ENCODE measurements at regions not wholly inside any gene's neighbourhood (a gene's known extent, or its start where the extent isn't known, plus 50 kb on each side); places are given as distances from the start of the nearest gene placed in this dataset.

DNA sequence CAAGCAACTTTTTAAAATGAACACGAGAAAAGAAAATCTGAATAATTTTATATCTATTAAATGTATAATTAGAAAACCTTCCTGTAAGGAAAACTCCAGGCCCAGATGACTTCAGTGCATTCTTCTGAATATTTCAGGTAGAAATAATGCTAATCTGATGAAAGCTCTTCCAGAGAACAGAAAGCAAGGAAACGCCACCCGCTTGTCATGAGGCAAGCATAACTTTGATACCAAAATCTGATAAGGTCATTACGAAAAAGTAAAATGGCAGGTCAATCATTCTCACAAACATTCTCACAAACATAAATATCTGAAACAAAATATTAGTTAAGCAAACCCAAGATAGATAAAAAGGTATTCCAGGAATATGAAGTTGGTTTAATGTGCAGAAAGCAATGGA, 60.6 kb upstream of the PCSK6 start:
- no peaks in the 10 kb centered on the region for H3K36me3 ChIP-seq (ENCODE audit: control insufficient read depth in 2 of 2, insufficient read depth in 2 of 2, low read length in 2 of 2)
- H3K9ac ChIP-seq (ENCODE audit: low read length in 2 of 2): no peak overlapping the region
- peaks cover 17% of the 10 kb centered on the region for H3K4me1 ChIP-seq (ENCODE audit: control insufficient read depth, insufficient read depth, low read length)
- H3K27ac ChIP-seq (ENCODE audit: low read length): no peak overlapping the region
- peaks cover 0 to under 1% of the 10 kb centered on the region in 2 donors for H3K27me3 ChIP-seq (ENCODE audit: control insufficient read depth in 1 of 2, insufficient read depth in 2 of 2, low read length in 2 of 2)
- H3K4me3 ChIP-seq (ENCODE audit: low read length in 2 of 2): no peak overlapping the region
- H3K9me3 ChIP-seq (ENCODE audit: control insufficient read depth in 2 of 2, low read length in 2 of 2): no peaks in the 10 kb centered on the region

DNA sequence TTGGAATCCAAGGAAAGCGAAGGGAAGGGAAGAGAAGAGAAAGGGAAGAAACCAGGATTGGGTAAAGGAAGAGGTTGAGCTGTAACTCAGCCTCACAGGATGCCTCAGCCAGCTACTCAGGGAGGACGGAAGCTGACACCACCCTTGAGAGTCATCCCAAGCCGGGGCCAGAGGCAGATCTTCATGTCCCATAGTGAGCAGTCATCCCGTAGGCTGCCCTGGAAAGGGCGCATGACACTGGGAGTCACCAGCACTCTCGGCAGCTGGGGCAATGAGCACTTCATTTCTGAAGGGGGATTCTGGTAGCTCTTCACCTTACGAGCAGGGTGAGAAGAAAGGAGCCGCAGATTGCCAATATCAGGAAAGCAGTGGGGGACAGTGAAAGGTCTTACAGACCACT, 60.1 kb upstream of the PCSK6 start:
- H3K27me3 ChIP-seq (ENCODE audit: control insufficient read depth in 1 of 2, insufficient read depth in 2 of 2, low read length in 2 of 2): peaks cover 0 to 2% of the 10 kb centered on the region in 2 donors
- no peak overlapping the region for H3K9ac ChIP-seq (ENCODE audit: low read length in 2 of 2)
- H3K9me3 ChIP-seq (ENCODE audit: control insufficient read depth in 2 of 2, low read length in 2 of 2): no peaks in the 10 kb centered on the region
- H3K4me3 ChIP-seq (ENCODE audit: low read length in 2 of 2): no peak overlapping the region
- H3K36me3 ChIP-seq (ENCODE audit: control insufficient read depth in 2 of 2, insufficient read depth in 2 of 2, low read length in 2 of 2): no peaks in the 10 kb centered on the region
- H3K27ac ChIP-seq (ENCODE audit: low read length): no peak overlapping the region
- H3K4me1 ChIP-seq (ENCODE audit: control insufficient read depth, insufficient read depth, low read length): peaks cover 17% of the 10 kb centered on the region

DNA sequence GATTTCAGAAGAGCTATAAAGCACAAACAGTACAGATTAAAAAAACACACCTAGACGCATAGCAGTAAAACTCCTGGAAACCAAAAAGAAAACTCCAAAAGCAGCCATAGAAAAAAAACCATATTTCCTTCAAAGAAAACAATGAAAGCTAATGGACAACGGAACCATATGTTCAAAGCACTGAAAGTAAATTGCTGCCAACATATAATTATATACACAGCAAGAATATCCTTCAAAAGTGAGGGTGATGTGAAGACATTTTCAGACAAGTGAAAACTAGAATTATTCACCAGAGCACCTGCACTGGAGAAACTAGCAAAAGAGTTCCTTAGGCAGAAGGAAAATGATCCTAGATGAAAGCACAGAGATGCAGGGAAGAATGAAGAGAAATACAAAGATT, 58.2 kb upstream of the PCSK6 start:
- H3K27ac ChIP-seq (ENCODE audit: low read length): no peak overlapping the region
- no peaks in the 10 kb centered on the region for H3K36me3 ChIP-seq (ENCODE audit: control insufficient read depth in 2 of 2, insufficient read depth in 2 of 2, low read length in 2 of 2)
- H3K27me3 ChIP-seq (ENCODE audit: control insufficient read depth in 1 of 2, insufficient read depth in 2 of 2, low read length in 2 of 2): peaks cover 0 to 2% of the 10 kb centered on the region in 2 donors
- no peak overlapping the region for H3K4me3 ChIP-seq (ENCODE audit: low read length in 2 of 2)
- no peak overlapping the region for H3K9ac ChIP-seq (ENCODE audit: low read length in 2 of 2)
- H3K4me1 ChIP-seq (ENCODE audit: control insufficient read depth, insufficient read depth, low read length): peaks cover 4% of the 10 kb centered on the region
- no peaks in the 10 kb centered on the region for H3K9me3 ChIP-seq (ENCODE audit: control insufficient read depth in 2 of 2, low read length in 2 of 2)

DNA sequence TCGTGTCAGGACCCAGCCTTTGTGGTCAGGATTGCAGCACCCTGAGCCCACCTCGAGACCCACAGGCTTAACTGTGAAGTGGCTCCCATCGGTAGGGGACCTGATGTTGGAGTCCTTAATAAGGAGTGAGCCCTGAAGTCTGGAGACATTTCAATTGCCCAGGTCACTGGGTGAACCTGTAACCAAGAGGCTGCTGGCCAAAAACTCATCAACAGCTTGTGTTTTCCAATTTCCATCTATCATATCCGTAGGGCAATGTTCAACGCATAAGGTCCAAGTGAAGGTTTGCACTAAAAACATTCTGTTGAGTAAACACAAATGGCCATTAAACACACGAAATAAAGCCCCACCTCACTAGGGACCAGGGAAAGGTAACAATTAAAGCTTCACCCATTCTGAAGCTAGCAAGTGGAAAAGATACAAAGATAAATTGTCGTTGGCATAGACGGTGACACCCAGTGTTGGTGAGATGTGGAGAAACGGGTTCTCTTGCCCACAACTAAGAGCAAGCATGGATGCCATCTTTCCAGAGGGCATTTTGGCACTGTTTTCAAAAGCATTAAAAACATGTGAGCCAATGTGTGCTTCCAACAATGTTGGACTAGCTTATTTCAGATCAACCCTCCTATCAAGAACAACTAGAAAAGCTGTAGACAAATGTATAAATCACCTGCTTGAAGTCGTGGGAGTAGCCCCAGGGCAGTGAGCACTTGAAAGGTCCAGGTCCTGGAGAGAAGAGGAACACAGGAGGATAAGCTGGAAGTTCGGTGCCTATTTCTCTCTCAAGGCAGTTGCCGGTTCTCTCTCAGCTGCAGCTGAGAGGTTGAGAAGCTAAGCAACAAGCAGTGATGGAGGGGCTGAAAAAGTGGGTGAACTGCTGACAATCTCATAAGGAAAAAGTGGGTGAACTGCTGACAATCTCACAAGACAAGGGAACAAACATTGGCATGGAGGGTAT, 56.3 kb upstream of the PCSK6 start:
- Histone ChIP-seq H3K27me3 (ENCODE audit: control insufficient read depth in 1 of 2, insufficient read depth in 2 of 2, low read length in 2 of 2) (peaks cover 0 to 2% of the 10 kb centered on the region in 2 donors), H3K4me1 (ENCODE audit: control insufficient read depth, insufficient read depth, low read length) (peaks cover 7% of the 10 kb centered on the region), H3K27ac (ENCODE audit: low read length) (no peak overlapping the region), H3K36me3 (ENCODE audit: control insufficient read depth in 2 of 2, insufficient read depth in 2 of 2, low read length in 2 of 2) (no peaks in the 10 kb centered on the region), H3K9me3 (ENCODE audit: control insufficient read depth in 2 of 2, low read length in 2 of 2) (no peaks in the 10 kb centered on the region), H3K9ac (ENCODE audit: low read length in 2 of 2) (no peak overlapping the region), H3K4me3 (ENCODE audit: low read length in 2 of 2) (no peak overlapping the region)

- no peak overlapping the region for H3K27ac ChIP-seq (ENCODE audit: low read length)
- H3K4me3 ChIP-seq (ENCODE audit: low read length in 2 of 2): no peak overlapping the region
- H3K36me3 ChIP-seq (ENCODE audit: control insufficient read depth in 2 of 2, insufficient read depth in 2 of 2, low read length in 2 of 2): no peaks in the 10 kb centered on the region
- no peaks in the 10 kb centered on the region for H3K9me3 ChIP-seq (ENCODE audit: control insufficient read depth in 2 of 2, low read length in 2 of 2)
- H3K9ac ChIP-seq (ENCODE audit: low read length in 2 of 2): no peak overlapping the region
- peaks cover 10% of the 10 kb centered on the region for H3K4me1 ChIP-seq (ENCODE audit: control insufficient read depth, insufficient read depth, low read length)
- peaks cover 0 to 2% of the 10 kb centered on the region in 2 donors for H3K27me3 ChIP-seq (ENCODE audit: control insufficient read depth in 1 of 2, insufficient read depth in 2 of 2, low read length in 2 of 2)
Observed at GRCh38 chr15:101544613-101544945, 55.1 kb upstream of the PCSK6 start.

DNA sequence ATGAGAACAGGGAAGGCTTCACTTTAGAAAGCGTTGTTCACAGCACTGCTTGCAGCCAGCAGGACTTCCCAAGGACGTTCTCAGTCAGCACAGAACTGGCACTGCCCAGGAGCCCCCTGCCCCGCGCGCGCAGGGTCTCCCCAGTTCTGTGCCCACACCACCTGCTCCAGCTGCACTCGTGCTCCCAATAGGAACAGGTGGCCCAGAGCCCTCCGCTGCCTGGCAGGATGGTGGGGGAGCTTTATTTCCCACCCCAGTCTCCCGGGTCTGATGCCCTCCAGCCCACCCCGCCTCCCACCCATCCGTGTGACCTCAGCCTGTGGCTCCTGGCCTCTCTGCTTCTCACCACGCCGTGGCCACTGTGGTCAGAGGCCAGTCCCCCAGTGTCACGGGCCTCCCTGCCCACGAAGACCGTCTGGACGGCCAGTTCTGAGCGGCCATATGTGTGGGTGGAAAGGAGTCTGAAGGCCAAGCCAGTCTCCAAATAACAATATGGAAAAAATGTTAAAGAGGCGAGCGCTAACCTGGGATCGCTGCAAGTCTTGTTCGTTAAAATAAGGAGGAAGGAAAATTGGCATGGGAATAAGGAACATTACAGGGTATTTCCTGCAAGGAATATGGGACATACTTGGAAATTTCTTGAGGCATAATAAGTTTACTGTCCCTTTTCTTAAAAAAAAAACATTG, 54.6 kb upstream of the PCSK6 start:
- Histone ChIP-seq H3K36me3 (ENCODE audit: control insufficient read depth in 2 of 2, insufficient read depth in 2 of 2, low read length in 2 of 2) (no peaks in the 10 kb centered on the region), H3K9me3 (ENCODE audit: control insufficient read depth in 2 of 2, low read length in 2 of 2) (peaks cover 0 to 3% of the 10 kb centered on the region in 2 donors), H3K4me3 (ENCODE audit: low read length in 2 of 2) (no peak overlapping the region), H3K9ac (ENCODE audit: low read length in 2 of 2) (no peak overlapping the region), H3K27ac (ENCODE audit: low read length) (no peak overlapping the region), H3K4me1 (ENCODE audit: control insufficient read depth, insufficient read depth, low read length) (peaks cover 10% of the 10 kb centered on the region), H3K27me3 (ENCODE audit: control insufficient read depth in 1 of 2, insufficient read depth in 2 of 2, low read length in 2 of 2) (peaks cover 0 to 2% of the 10 kb centered on the region in 2 donors)

GRCh38 chr15:101543431-101543830, 53.9 kb upstream of the PCSK6 start:
- no peaks in the 10 kb centered on the region for H3K36me3 ChIP-seq (ENCODE audit: control insufficient read depth in 2 of 2, insufficient read depth in 2 of 2, low read length in 2 of 2)
- H3K9me3 ChIP-seq (ENCODE audit: control insufficient read depth in 2 of 2, low read length in 2 of 2): peaks cover 0 to 6% of the 10 kb centered on the region in 2 donors
- H3K27me3 ChIP-seq (ENCODE audit: control insufficient read depth in 1 of 2, insufficient read depth in 2 of 2, low read length in 2 of 2): peaks cover 0 to 2% of the 10 kb centered on the region in 2 donors
- H3K4me1 ChIP-seq (ENCODE audit: control insufficient read depth, insufficient read depth, low read length): peaks cover 10% of the 10 kb centered on the region
- no peak overlapping the region for H3K9ac ChIP-seq (ENCODE audit: low read length in 2 of 2)
- H3K4me3 ChIP-seq (ENCODE audit: low read length in 2 of 2): no peak overlapping the region
- H3K27ac ChIP-seq (ENCODE audit: low read length): no peak overlapping the region

GRCh38 chr15:101543026-101543390, 53.5 kb upstream of the PCSK6 start:
- Histone ChIP-seq H3K36me3 (ENCODE audit: control insufficient read depth in 2 of 2, insufficient read depth in 2 of 2, low read length in 2 of 2) (no peaks in the 10 kb centered on the region), H3K27ac (ENCODE audit: low read length) (no peak overlapping the region), H3K9me3 (ENCODE audit: control insufficient read depth in 2 of 2, low read length in 2 of 2) (peaks cover 0 to 6% of the 10 kb centered on the region in 2 donors), H3K27me3 (ENCODE audit: control insufficient read depth in 1 of 2, insufficient read depth in 2 of 2, low read length in 2 of 2) (peaks cover 0 to 2% of the 10 kb centered on the region in 2 donors), H3K4me1 (ENCODE audit: control insufficient read depth, insufficient read depth, low read length) (peaks cover 10% of the 10 kb centered on the region), H3K9ac (ENCODE audit: low read length in 2 of 2) (no peak overlapping the region), H3K4me3 (ENCODE audit: low read length in 2 of 2) (no peak overlapping the region)

DNA sequence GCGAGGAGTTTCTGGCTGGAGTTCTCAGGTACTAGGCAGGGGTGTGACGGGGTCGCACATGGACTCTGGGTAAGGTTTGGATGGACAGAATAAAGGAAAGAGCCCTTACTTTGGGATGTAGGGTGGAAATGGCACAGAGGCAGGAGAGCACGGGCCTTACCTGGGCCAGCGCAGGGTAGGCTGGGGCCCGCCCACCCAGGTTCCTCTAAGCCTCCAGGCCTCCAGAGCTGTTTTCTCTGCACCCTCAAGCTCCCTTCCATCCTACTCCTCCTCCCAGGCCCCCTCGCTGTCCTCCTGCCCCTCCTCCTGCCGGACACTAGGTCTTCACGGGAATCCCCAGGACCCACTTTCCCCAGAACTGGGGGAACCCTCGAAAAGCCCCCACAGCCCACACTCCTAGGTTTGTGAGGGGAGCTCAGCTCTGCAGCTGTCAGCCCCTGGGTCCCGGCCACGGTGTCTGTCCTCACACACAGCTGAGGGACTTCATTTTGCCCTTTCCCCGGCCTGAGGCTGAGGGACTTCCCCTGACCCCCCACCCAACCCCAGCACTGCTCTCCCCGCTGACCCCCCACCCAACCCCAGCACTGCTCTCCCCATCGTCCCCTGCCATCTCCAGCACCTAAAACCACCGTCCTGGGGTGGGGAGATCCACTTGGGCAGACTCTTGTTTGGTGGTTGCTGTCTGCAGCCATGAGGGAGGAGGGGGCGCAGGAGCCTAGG, 53.0 kb upstream of the PCSK6 start:
- no peak overlapping the region for H3K27ac ChIP-seq (ENCODE audit: low read length)
- no peak overlapping the region for H3K4me3 ChIP-seq (ENCODE audit: low read length in 2 of 2)
- H3K36me3 ChIP-seq (ENCODE audit: control insufficient read depth in 2 of 2, insufficient read depth in 2 of 2, low read length in 2 of 2): no peaks in the 10 kb centered on the region
- peaks cover 0 to 6% of the 10 kb centered on the region in 2 donors for H3K9me3 ChIP-seq (ENCODE audit: control insufficient read depth in 2 of 2, low read length in 2 of 2)
- no peak overlapping the region for H3K9ac ChIP-seq (ENCODE audit: low read length in 2 of 2)
- peaks cover 10% of the 10 kb centered on the region for H3K4me1 ChIP-seq (ENCODE audit: control insufficient read depth, insufficient read depth, low read length)
- H3K27me3 ChIP-seq (ENCODE audit: control insufficient read depth in 1 of 2, insufficient read depth in 2 of 2, low read length in 2 of 2): peaks cover 0 to 2% of the 10 kb centered on the region in 2 donors

DNA sequence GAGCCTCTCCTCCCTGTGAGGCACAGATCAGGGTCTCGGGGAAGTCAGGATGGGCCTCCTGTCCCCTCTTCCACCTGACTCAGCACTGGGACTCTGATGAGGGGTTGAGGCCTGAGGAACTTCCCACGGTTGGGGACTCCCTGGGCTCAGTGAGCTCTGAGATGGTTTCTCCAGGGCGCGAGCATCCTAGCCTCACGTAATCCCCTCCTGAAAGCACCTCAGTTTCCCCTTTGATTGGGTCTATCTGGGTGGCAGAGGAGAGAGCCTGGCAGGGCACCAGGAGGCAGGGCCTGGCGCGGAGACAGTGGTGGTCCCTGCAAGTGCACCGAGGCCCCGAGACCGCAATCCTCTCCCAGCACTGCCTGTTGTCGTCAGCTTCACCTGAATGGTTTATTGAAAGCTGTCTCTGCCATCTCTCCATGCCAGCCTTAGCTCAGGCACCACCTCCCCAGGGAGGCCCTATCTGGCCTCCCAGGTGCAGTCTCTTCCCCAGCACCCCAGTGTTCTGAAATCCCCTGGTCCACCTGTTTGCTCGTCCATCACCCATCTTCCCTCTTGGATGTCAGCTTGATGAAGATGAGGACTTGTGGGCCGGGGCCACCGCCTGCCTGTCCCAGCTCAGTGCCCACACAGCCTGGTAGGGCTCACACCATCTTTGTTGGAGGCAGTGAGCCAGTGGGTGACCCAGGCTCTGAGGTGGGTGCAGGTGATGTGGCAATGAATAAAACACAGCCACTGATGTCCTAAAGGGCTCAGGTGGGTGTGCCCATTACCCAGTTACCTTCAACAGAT, 52.2 kb upstream of the PCSK6 start:
- Histone ChIP-seq H3K4me1 (ENCODE audit: control insufficient read depth, insufficient read depth, low read length) (peaks cover 14% of the 10 kb centered on the region), H3K36me3 (ENCODE audit: control insufficient read depth in 2 of 2, insufficient read depth in 2 of 2, low read length in 2 of 2) (no peaks in the 10 kb centered on the region), H3K9me3 (ENCODE audit: control insufficient read depth in 2 of 2, low read length in 2 of 2) (peaks cover 0 to 6% of the 10 kb centered on the region in 2 donors), H3K27ac (ENCODE audit: low read length) (no peak overlapping the region), H3K4me3 (ENCODE audit: low read length in 2 of 2) (no peak overlapping the region), H3K9ac (ENCODE audit: low read length in 2 of 2) (no peak overlapping the region), H3K27me3 (ENCODE audit: control insufficient read depth in 1 of 2, insufficient read depth in 2 of 2, low read length in 2 of 2) (peaks cover 0 to 2% of the 10 kb centered on the region in 2 donors)
